T follicular helper cell (primary cell): ENCODE measurements at regions not wholly inside any gene's neighbourhood (a gene's known extent, or its start where the extent isn't known, plus 50 kb on each side); places are given as distances from the start of the nearest gene placed in this dataset.
"Not testable (repeated sequence)": the region's sequence is repeated elsewhere in the genome, so short reads cannot be mapped to it uniquely, and the experiment has no call there.

Source experiments
- DNase-seq: peaks from one replicate; pipeline ENCODE4 v3.0.0-alpha.2; 2020; ENCODE audit warnings: low read depth

GRCh38 chr6:138656364-138657064 lies 117.1 kb upstream of the CCDC28A start:
- no peak for DNase-seq

- DNase-seq = no peak
Measured at GRCh38 chr6:138657065-138657425, 116.5 kb upstream of the CCDC28A start.

- no peak for DNase-seq
Measured at GRCh38 chr6:138659998-138660397, 113.6 kb upstream of the CCDC28A start.

- no peak for DNase-seq
Measured at GRCh38 chr6:138662471-138662870, 111.1 kb upstream of the CCDC28A start.

- DNase-seq = no peak
Measured at GRCh38 chr6:138663892-138664291, 109.7 kb upstream of the CCDC28A start.

- DNase-seq = no peak
Measured at GRCh38 chr6:138664745-138665144, 108.8 kb upstream of the CCDC28A start.

- no peak for DNase-seq
Measured at GRCh38 chr6:138666636-138667035, 106.9 kb upstream of the CCDC28A start.

- DNase-seq = no peak
Measured at GRCh38 chr6:138667408-138667807, 106.2 kb upstream of the CCDC28A start.

- DNase-seq = no peak
Measured at GRCh38 chr6:138671351-138671750, 102.2 kb upstream of the CCDC28A start.

- no peak for DNase-seq
Measured at GRCh38 chr6:138673346-138674014, 100.1 kb upstream of the CCDC28A start.

GRCh38 chr6:138674444-138674843 lies 99.1 kb upstream of the CCDC28A start:
- DNase-seq = not testable (repeated sequence)

GRCh38 chr6:138677538-138677937 lies 96.0 kb upstream of the CCDC28A start:
- no peak for DNase-seq

- no peak for DNase-seq
Measured at GRCh38 chr6:138678168-138678567, 95.4 kb upstream of the CCDC28A start.

GRCh38 chr6:138680085-138680484 lies 93.5 kb upstream of the CCDC28A start:
- DNase-seq = no peak

GRCh38 chr6:138681627-138682026 lies 91.9 kb upstream of the CCDC28A start:
- DNase-seq = no peak

GRCh38 chr6:138682704-138683527 lies 90.7 kb upstream of the CCDC28A start:
- no peak for DNase-seq

GRCh38 chr6:138685257-138685656 lies 88.3 kb upstream of the CCDC28A start:
- DNase-seq = no peak

- DNase-seq = no peak
Measured at GRCh38 chr6:138685781-138686180, 87.8 kb upstream of the CCDC28A start.

- DNase-seq = no peak
Measured at GRCh38 chr6:138688580-138688979, 85.0 kb upstream of the CCDC28A start.

- no peak for DNase-seq
Measured at GRCh38 chr6:138689849-138690248, 83.7 kb upstream of the CCDC28A start.

- no peak for DNase-seq
Measured at GRCh38 chr6:138690975-138691594, 82.5 kb upstream of the CCDC28A start.

GRCh38 chr6:138691595-138692057 lies 81.9 kb upstream of the CCDC28A start:
- no peak for DNase-seq
